Fibroblast of skin of back (primary cell): ENCODE measurements at regions not wholly inside any gene's neighbourhood (a gene's known extent, or its start where the extent isn't known, plus 50 kb on each side); places are given as distances from the start of the nearest gene placed in this dataset.

Experiments used
- DNase-seq: peaks from one replicate; pipeline ENCODE4 v3.0.0-alpha.2; 2013

DNA sequence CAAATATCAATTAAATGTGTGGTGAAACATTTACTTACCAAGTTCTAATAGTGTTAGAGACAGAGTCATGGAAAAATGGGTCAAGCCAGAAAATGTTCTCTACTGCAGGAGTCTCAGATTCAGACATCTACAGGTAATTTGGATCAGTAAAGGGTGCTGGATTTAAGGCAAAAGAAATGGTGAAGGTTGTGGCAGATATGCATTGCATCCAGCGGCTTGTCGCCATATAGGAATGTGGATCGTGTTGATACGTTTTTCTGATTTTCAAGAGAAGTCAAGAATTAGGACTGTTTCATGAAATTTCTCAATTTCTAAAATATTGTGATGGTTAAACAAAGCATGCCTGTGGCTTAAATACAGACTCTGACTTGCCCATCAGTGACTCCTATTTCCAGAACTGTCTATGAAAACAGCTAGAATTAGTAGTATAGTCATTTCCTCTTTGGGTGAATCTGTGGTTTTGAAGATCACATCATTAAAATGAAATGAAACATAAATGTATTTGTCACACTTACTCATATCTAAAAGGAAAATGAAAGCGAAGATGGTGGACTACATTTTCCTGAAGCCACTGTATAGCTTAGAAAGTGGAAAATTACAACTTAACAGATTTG is 110.1 kb upstream of the VEGFC start:
- DNase-seq = peak; percentile 98

- DNase-seq = no peak
Measured at GRCh38 chr4:176906709-176907108, 114.0 kb upstream of the VEGFC start.

DNA sequence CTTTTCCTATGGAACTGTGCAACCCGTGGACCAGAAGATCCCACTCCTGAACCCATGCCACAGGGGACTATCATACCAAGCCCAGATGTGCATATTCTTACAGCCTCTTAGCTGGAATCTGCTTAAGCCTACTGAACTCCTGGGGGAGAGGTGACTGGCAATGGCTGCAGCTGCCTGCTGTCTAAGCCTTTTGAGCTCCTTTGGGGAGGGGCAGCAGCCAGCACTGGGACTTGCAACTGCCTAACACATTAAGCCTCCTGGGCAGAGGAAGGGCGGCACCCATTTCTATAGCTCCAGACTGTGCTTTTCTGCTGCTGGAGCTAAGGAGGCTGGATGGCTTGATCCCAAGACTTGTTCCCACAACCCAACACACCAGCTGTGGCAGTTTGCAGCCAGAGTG is 117.9 kb upstream of the VEGFC start:
- DNase-seq = no peak

DNA sequence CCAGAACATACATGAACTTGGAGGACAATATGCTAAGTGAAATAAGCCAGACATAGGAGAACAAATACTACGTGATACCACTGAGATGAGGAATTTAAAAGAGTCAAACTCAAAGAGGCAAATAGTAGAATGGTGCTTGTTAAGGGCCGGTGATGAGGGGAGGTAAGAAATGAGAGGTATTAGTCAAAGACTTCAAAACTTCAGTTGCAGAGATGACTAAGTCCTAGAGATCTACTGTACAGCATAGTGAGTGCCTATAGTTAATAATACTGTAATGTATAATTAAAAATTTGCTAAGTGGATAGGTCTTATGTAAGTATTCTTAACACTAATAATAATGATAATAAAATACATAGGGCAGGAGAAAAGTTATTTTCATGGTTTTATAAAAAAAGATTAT is 126.9 kb upstream of the VEGFC start:
- DNase-seq = no peak

DNA sequence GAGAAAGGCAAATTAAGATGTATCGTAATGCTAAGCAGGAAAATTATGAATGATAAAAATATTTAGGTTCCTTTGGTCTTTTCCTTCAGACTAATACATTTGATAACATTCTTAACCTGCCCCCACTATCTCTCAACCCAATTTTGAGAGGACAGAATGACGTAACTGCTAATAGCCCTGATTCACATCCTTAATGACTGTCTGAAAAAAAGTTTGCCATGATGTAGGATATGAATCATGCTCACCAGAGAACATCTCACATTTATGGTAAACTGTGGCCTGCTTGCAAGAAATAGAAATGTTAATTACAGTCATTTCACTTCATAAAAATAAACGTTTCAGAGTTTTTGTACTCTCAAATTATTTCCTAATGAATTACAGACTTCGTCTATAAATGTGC is 128.0 kb upstream of the VEGFC start:
- peak; percentile 68 for DNase-seq

GRCh38 chr4:176921256-176921655 is 128.5 kb upstream of the VEGFC start:
- no peak for DNase-seq

GRCh38 chr4:176924238-176924637 is 131.5 kb upstream of the VEGFC start:
- peak; percentile 23 for DNase-seq

DNA sequence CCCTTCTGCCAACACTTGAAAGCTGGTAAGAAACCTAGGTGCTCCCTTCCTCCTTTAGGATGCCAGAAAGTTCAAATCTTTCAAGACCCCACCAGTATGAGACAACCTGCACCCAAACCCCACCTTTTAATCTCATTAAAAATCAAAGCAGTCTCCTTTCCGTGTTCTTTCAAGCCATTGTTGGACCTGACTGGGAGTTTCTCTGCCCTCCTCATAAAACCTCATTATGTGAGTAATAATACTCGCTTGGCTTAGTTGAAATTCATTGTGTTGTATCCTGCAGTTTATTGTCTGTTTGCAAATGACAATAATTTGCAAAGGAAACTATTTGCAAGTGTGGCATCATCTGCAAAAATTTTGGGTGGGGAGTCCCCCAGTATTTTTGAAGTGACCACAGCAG is 133.2 kb upstream of the VEGFC start:
- DNase-seq = no peak

DNA sequence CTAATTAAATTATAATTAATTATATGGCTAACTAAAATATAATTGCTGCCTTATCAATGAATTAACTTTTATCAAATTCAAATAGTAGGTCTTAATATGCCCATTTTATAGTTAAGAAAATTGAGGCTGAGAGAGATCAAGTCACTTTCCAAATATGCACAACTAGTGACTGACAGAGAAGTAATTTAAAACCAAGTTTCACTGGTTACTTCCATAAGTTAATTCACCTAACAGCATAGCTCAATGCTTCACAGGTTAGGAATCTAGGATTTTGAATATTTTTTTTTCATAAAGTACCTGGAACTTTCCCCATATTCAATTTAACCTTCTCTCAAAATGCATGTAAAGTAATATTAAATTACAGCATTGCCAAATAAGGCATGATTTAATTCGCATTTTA is 134.4 kb upstream of the VEGFC start:
- no peak for DNase-seq

DNA sequence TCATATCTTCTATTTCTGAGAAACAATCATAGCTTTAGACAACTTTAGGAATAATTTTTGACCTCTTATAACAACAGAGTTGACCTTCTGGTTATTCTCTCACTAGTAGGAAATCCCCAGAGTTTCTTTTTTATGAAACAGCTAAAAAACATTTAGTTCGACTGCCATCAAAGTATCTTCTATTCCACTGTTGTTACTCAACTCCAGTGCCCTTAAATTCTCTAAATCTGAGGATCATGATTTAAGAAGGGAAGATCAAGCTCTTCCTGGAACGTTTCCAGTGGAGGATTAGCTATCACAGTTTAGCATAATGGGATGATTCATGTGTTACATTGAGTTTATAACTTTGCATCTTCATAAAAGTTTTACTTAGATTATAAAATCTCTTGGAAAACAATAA is 134.9 kb upstream of the VEGFC start:
- DNase-seq = peak; percentile 86

DNA sequence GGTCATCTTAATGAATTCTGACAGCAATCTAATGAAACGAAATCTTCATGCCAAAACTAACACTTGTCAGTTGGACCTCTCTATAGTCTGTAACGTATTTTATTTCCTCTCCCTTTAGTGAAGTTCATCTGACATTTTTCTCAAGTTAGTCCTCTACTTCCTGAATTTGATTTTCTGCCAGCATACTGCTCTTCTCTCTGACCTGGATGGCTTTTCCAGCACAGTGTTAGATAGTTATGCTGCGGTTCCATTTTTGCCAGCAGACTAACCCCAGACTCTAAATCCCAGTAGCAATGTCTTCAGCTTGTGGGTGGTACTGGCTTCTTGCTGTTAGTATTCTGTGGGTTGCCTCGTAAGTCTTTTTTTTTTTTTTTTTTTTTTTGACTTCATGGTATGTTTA is 146.7 kb upstream of the VEGFC start:
- DNase-seq = peak; percentile 87

GRCh38 chr4:176945334-176945733 is 152.6 kb upstream of the VEGFC start:
- DNase-seq = no peak

- DNase-seq = no peak
Measured at GRCh38 chr4:176949029-176949428, 156.3 kb upstream of the VEGFC start.

GRCh38 chr4:176953021-176953420 is 160.3 kb upstream of the VEGFC start:
- DNase-seq = no peak

DNA sequence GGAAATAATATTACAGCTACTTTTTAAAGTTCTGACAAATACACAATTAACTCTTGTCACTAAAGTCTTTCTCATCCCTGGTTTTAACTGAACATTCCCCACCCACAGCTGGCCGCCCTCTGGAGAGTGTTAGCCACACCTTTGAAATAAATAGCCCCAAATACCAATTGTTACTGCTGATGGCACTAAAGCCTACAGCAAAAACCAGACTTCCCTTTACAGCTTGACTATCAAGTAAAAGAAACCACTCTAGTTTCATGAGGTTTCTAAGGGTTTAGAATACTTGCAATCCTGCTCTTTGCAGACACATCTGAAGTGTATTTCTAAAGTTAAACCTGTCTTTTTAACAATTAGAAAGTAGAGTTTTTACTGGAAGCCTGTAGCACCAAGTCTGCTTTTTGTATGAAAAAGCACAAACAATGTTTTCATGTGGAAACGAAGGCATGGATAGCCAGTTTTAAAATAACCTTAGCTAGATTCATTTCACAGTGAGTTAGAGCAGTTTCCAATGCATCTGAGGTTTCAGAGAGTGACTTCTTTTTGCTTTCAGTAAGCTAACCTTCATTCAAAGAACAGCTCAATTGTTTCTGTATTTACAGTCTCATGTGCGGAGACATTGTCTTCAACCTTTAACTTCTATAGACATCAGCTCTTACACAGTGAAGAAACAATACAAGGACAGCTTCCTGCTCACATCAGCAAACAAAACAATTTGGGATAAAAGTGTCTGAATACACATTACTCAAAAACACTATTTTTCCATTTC is 164.8 kb upstream of the VEGFC start:
- no peak for DNase-seq

- no peak for DNase-seq
Measured at GRCh38 chr4:176959980-176960379, 167.3 kb upstream of the VEGFC start.

DNA sequence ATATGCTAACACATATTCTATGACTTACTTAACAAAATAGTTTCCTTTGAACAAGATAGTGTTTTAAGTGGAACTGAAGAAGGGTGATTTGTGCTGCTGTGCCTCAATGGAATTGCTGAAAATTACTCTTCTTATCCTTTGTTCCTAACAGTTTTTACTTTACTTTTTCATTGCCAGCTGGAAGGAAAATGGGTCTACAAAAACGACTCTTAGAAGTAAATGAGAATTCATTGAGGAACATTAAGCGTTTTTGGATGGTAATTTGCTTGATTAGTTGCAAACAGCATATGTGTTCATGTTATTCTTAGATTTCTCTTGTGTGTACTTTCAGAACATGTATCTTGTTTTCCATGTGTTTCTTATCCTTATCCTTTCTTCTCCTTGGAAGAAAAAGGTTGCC is 170.4 kb upstream of the VEGFC start:
- no peak for DNase-seq

DNA sequence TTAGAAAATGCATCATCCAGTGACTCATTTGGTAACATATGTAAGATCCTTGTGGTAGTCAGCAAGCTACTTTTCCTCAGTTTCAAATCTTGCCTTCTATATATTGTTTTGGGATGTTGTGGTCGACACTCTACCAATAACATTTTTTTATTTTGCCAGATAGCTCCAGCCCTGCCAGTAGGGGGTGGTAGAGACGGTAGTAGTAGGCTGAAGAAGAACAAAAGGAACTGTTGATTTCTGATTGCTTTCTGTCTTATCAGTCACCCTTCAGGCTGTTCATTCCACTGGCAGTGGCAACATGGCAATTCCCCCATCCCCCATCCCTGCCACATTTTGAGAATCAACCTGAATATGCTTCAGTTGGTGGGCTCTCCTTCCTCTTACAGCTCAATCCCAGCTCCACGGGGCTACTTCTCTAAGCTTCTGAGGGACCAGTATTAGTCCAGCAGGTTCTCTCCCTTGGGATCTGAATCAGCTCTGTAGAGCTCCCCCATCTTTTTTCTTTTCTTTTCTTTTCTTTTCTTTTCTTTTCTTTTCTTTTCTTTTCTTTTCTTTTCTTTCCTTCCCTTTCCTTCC is 171.5 kb upstream of the VEGFC start:
- DNase-seq = no peak

- no peak for DNase-seq
Measured at GRCh38 chr4:176967586-176967985, 174.9 kb upstream of the VEGFC start.

GRCh38 chr4:176968094-176968493 is 175.4 kb upstream of the VEGFC start:
- DNase-seq = no peak

DNA sequence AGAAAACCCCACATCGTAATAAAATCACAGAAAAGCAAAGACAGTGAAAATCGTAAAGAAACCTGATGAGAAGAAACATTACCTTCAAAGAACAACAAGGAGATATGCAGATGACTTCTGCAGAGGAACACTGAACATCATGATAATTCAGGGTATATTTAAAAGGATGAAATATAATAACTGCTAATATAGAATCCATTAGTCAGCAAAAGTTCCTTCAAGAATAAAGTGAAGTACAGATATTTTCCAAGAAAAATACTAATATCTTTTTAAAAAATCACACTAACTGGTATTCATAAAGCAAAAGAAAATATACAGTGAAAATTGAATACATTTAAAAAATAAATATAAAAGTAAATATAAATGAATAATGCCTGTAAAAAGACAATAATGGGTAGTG is 176.3 kb upstream of the VEGFC start:
- DNase-seq = no peak

- no peak for DNase-seq
Measured at GRCh38 chr4:176970853-176971252, 178.1 kb upstream of the VEGFC start.

DNA sequence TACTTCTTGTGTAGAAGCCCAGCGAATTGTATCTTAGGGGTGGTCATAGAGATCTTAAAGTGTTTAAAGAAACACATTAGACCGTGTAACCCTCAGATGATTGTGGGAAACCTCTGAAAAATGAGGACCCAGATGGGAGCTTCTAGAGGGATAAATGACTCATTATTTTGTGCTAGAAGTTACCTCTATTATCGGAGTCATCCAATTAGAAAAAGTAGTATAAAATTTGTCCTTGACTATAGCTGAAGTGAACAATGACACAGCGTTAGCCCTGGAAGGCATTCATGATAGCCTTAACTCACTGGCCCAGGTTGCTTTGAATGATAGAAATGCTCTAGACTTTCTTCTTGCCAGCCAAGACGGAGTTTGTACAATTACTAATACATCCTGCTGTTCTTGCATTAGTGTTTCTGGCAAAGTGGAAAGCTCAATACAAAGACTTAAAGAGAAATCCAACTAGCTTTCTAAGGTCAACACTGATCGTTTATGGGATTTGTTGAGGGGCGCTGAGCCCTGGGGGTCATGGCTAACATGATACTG is 178.9 kb upstream of the VEGFC start:
- no peak for DNase-seq

DNA sequence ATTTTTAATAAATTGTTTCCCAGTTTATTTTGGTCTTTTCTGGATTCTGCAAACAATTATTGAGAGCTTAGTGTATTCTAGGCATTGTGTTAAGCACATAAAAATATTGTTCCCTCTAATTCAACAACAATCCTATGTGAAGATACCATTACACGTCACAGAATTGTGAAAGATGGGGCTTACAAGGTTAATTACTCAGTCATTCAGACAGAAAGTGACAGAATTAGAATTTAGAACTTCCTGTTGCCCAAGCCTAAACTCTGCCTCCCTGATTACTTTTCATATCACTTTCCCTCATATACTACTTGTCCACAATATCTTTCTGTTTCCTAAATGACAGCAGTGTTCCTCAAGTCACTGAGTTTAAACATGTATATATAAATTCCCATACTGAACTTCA is 186.7 kb upstream of the VEGFC start:
- no peak for DNase-seq
